H1 (cell line): ENCODE measurements at regions not wholly inside any gene's neighbourhood (a gene's known extent, or its start where the extent isn't known, plus 50 kb on each side); places are given as distances from the start of the nearest gene placed in this dataset.

ENCODE experiments used
- ASH2L ChIP-seq: fragments of 200-600, 300-600 bp; sonication (generic); IDR thresholded peaks from one replicate; pipeline ENCODE4 v1.7.1; 2017; ENCODE audit warnings: low read length
- CREB1 ChIP-seq: IDR thresholded peaks from 2 replicates; pipeline ENCODE4 v1.6.1; 2012; ENCODE audit warnings: inconsistent platforms
- EZH2 ChIP-seq: fragments of 200-600 bp; sonication (generic); IDR thresholded peaks from 2 replicates; pipeline ENCODE4 v1.7.1; 2012; ENCODE audit warnings: low read depth, mild to moderate bottlenecking, moderate library complexity, low read length, inconsistent platforms; ENCODE audit not compliant: severe bottlenecking
- JUN ChIP-seq: IDR thresholded peaks from 2 replicates; pipeline ENCODE4 v1.6.1; 2011; ENCODE audit warnings: low read depth, mild to moderate bottlenecking, improper control_type of control experiment, low read length
- TEAD4 ChIP-seq: IDR thresholded peaks from 2 replicates; pipeline ENCODE4 v1.6.1; 2012; ENCODE audit warnings: low read depth, low read length, inconsistent platforms, mixed read lengths
- USF2 ChIP-seq: IDR thresholded peaks from 2 replicates; pipeline ENCODE4 v1.6.1; 2011; ENCODE audit warnings: low read length, improper control_type of control experiment

DNA sequence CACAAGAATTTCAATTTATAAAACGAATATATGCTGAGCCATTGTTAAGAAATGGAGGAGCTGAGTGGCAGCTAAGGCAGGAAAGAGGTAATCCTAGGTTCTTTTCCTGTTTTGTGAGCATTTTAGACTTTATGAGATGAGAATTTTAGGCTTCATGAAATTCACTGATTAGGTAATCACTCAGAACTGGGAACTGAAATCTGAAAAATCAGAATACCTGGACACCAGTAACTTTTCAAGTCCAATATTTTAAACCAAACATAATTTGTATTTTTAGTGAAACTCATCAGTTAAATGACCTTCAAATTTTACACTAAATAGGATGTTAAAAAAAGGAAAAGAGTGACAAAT lies 389.9 kb downstream of the HTR1B start (continued):
- TF ChIP-seq JUN (no peak), CREB1 (no peak), EZH2 (no peak), TEAD4 (no peak), ASH2L (no peak), USF2 (no peak)
